ENCODE measurements at regions not wholly inside any gene's neighbourhood (a gene's known extent, or its start where the extent isn't known, plus 50 kb on each side); places are given as distances from the start of the nearest gene placed in this dataset.

DNA sequence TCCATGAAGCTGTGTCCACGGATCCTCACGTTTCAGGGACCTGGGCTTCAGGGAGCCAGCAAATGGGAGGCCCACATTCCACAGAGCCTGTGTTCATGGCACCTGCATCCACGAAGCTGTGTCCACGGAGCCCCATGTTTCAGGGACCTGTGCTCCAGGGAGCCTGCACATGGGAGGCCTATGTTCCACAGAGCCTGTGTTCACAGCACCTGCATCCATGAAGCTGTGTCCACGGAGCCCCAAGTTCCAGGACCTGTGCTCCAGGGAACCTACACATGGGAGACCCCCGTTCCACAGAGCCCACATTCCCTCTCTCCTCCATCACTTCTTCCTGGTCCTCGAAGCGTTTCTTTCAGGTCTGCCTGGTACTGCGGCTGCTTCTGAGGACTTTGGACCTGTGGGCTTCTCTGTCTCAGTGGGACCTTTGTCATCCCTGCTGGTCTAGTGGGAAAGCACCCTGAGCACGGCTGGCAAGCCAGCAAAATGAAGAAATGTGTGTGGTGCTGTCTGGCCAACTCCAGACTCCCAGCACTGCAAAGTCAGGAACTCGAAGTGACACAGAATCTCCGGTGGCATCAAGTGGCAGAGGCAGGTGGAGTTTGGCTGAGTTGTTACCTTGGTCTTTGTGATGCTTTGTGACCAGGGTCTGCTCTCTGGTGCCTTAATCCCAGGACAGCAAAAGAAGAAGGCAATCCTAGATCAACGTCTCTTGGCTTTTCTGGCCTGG, 245.9 kb downstream of the DLL1 start:
- TF ChIP-seq, protein P1, sequence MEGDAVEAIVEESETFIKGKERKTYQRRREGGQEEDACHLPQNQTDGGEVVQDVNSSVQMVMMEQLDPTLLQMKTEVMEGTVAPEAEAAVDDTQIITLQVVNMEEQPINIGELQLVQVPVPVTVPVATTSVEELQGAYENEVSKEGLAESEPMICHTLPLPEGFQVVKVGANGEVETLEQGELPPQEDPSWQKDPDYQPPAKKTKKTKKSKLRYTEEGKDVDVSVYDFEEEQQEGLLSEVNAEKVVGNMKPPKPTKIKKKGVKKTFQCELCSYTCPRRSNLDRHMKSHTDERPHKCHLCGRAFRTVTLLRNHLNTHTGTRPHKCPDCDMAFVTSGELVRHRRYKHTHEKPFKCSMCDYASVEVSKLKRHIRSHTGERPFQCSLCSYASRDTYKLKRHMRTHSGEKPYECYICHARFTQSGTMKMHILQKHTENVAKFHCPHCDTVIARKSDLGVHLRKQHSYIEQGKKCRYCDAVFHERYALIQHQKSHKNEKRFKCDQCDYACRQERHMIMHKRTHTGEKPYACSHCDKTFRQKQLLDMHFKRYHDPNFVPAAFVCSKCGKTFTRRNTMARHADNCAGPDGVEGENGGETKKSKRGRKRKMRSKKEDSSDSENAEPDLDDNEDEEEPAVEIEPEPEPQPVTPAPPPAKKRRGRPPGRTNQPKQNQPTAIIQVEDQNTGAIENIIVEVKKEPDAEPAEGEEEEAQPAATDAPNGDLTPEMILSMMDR (IDR thresholded peaks at IDR 0.05), result no peak
- no peak for TF ChIP-seq FOXP1 (CRISPR knock-in tag; IDR thresholded peaks at IDR 0.05; ENCODE audit: borderline replicate concordance)
- no peak for TF ChIP-seq EMX1 (CRISPR knock-in tag; IDR thresholded peaks at IDR 0.05)
- TF ChIP-seq FOXJ3 (CRISPR knock-in tag; IDR thresholded peaks at IDR 0.05; ENCODE audit: borderline replicate concordance), result no peak
- TF ChIP-seq SMAD3 (CRISPR knock-in tag; IDR thresholded peaks at IDR 0.05; ENCODE audit: borderline replicate concordance), result no peak
- TF ChIP-seq NFE2L1 (CRISPR knock-in tag; IDR thresholded peaks at IDR 0.05), result no peak
- no peak for TF ChIP-seq ZNF317 (CRISPR knock-in tag; IDR thresholded peaks at IDR 0.05; ENCODE audit: borderline replicate concordance, low read depth)
- no peak for TF ChIP-seq ATF1 (CRISPR knock-in tag; IDR thresholded peaks at IDR 0.05)
- no peak for TF ChIP-seq ZNF138 (CRISPR knock-in tag; conservative IDR thresholded peaks at IDR 0.05)
- TF ChIP-seq, protein P2, sequence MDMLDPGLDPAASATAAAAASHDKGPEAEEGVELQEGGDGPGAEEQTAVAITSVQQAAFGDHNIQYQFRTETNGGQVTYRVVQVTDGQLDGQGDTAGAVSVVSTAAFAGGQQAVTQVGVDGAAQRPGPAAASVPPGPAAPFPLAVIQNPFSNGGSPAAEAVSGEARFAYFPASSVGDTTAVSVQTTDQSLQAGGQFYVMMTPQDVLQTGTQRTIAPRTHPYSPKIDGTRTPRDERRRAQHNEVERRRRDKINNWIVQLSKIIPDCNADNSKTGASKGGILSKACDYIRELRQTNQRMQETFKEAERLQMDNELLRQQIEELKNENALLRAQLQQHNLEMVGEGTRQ (CRISPR knock-in tag; IDR thresholded peaks at IDR 0.05), result no peak
- TF ChIP-seq CREB1 (CRISPR knock-in tag; IDR thresholded peaks at IDR 0.05), result no peak
- TF ChIP-seq ZNF671 (CRISPR knock-in tag; IDR thresholded peaks at IDR 0.05), result no peak

All from WTC11 (cell line).